Myocyte (in vitro differentiated cells): ENCODE measurements at regions not wholly inside any gene's neighbourhood (a gene's known extent, or its start where the extent isn't known, plus 50 kb on each side); places are given as distances from the start of the nearest gene placed in this dataset.

Source experiments
- DNase-seq: peaks from one replicate; pipeline ENCODE4 v3.0.0-alpha.2; 2012; ENCODE audit warnings: low read depth

- no peak for DNase-seq
These were observed 558.2 kb upstream of the JAG1 start for GRCh38 chr20:11231742-11232648.

- DNase-seq: no peak
These were observed 559.1 kb upstream of the JAG1 start for GRCh38 chr20:11232896-11233295.

DNA sequence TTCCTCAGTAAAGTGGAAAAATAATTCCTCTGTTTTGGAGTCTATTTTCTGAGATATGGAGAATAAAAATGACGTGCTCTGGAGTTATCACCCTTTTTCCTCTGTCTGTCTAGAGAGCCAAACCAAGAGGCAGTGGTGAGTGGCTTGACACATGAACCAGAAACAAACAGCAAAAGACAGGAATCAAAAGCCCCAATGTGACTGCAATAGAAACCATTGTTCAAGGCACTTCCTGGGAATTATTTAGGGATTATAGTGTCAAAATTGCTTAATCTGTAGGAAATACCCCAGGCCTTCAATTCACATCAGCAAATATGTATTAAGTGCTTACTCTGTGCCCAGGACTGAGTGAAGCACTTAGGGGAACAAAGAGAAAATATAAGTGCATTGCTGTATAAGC lies 560.4 kb upstream of the JAG1 start:
- no peak for DNase-seq

DNA sequence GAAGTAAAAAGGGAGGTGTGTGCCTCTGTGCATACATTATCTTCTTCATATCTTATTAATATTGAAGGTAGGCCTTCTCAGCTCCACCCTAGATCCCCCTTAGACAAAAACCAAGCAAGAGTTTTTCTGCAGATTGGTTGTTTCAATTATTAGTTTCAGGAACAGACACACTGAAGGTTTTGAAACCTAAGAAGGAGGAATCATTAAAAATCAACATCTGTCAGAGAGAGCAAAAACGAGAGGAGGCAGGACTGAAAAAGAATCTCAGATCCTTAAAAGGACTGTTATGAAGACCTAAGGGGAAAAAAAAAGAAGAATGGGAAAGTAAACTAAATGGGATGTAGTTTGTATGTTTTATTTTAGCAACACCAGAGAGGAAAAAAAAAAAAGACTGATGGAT lies 560.8 kb upstream of the JAG1 start:
- peak; percentile 16 for DNase-seq

DNA sequence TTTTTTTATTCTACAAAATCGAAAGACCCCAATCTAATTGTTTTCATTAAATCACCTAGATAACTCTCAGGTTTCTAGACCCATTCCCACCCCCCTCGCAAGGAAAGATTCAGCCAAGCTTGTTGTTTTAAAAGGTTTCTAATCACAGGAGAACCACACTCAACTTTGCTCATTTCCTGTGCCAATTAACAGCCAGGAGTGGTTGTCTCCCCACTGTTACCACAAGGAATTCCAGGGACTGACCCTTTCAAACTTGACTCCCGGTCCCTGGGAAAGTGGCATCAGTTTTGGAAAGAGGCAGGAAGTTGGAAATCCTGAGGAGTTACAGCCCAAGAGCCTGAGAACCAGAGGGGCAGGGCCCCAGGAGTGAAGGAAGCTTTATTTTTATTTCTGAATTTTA lies 561.3 kb upstream of the JAG1 start:
- DNase-seq: peak; percentile 71

DNA sequence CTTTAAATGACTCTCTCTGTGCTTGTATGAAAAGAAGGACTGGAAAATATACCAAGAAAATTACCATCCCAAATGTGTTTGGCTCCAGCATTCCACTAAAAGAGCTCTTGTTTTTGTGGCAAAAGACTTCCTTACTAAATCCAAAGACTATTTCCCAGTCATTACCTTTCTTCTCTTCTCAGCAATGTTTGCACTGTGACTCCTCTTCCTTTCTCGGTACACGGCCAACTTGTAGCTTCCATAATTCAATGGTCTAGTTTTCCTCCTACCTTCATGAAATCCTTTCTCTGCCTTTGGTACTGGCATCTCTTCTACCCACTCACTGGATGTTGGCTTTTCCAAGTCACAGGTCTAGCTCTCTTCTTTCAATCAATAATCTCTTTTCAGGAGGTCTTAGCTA lies 568.5 kb upstream of the JAG1 start:
- DNase-seq: no peak

DNA sequence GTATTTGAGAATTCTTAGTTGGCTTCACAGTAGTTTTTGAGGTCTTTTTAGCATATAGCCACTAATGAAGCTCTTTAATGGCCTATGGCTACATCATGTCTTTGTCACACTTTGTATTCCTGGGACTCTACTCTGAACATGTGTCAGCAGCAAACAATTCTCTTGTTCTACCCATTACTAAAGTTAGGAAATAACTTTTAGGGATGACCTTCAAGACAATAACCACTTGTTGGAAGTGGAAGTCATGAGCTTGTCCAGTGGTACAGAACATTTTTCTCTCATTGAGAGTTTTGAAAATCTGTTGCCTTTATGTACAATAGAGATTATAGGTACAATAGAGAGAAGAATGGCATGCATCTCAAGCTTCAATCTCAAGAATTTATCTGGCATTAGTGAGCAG lies 571.6 kb upstream of the JAG1 start:
- DNase-seq: no peak

DNA sequence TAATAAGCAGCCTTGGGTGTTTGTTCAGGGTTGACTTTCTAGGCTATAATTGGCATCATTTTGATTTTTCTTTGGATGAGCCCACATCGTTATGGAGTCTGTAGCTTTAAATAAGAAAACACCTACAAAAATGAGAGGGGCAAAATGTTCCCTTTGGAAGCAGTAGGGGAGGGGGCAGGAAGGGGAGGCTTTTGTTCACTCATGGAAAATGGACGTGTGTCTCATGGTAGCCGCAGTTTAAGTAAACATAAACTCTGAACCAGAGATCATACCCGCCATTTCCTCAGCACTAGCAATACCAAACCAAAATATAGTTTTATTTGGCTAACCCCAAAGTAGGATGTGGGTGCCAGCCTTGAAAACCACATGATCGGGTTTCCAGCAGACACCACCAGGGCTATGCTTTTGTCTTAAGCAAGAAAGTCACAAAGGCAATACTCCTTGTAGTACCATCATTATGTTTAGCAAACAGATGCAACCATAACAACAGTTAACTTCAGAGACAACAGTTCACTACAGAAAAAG lies 572.5 kb upstream of the JAG1 start:
- DNase-seq: peak; percentile 40

- no peak for DNase-seq
These were observed 573.5 kb upstream of the JAG1 start for GRCh38 chr20:11247046-11248010.

- DNase-seq: no peak
These were observed 574.2 kb upstream of the JAG1 start for GRCh38 chr20:11248011-11248409.

- DNase-seq: no peak
These were observed 575.2 kb upstream of the JAG1 start for GRCh38 chr20:11248687-11249638.

GRCh38 chr20:11249683-11250082 lies 575.9 kb upstream of the JAG1 start:
- no peak for DNase-seq

GRCh38 chr20:11252447-11252846 lies 578.6 kb upstream of the JAG1 start:
- no peak for DNase-seq

DNA sequence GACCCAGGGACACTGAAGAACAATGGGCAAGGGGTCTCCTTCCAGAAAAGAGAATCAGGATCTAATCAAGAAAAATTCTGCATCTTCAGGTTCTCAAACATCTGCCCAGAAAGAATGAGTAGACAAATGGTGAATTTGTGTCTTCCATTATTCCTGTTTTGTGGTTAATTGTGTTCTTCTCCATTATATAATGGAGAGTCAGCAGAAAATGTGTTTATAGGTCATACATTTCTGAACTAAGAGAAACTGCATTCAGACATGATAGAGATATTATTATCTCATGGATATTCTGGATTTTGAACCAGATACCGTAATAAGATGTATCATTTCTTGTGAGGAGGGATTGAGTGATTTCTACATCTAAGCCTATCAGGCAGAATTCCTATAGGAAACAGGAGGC lies 581.7 kb upstream of the JAG1 start:
- DNase-seq: no peak

DNA sequence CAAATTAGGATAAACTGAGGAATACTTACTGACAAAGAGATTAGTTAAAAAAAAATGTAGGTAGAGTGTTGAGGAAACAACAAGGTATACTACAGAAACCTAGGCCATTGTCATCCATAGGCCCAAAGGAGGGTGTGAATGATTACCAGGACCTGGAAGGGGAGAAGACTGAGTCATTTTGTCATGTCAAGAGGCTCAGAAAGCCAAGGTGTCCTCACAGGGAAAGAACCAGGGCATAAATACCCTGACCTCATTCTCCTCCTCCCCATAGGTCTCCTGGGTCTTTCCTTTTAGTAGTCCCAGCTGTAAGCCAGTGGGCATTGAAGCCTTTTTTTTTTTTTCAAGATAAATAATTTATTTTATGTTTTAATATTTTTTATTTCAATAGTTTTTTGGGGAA lies 582.1 kb upstream of the JAG1 start:
- no peak for DNase-seq

DNA sequence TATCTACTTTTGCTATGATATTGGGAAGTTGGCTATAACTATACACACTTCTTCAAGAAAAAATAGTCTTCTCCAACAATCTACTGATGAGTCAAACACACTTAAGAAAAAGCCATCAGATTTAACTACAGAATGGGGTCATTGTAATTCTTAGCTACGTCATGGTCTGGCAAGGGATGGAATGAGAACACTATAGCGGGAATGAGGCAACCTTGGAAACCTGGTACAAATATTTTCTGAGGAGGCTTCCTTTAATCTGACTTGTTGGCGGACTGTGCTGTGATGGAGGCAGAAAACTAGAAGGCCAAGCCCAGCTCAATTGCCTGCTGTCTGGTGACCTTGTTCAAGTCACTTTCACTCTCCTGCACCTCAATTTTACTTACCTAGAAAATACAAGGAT lies 586.8 kb upstream of the JAG1 start:
- no peak for DNase-seq

- DNase-seq: peak; percentile 68
These were observed 587.8 kb upstream of the JAG1 start for GRCh38 chr20:11261533-11262000.

DNA sequence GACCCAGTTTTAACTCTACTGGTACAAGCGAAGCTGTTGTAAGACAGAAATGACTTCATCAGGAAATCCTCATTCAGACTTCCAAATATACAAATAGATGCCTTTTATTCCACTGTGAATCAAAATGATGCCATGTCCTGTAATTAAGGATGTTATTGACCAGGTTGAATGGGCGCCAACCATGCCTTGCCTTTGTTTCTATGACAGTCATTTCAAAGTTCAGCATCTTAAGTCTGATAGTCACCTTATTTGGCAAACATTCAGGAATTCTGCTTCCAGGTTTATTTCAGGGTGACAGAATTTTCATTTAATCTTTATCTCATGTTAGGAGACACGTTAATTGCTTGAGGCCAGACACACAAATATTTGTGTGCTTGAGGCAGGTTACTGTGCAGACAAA lies 592.8 kb upstream of the JAG1 start:
- no peak for DNase-seq

DNA sequence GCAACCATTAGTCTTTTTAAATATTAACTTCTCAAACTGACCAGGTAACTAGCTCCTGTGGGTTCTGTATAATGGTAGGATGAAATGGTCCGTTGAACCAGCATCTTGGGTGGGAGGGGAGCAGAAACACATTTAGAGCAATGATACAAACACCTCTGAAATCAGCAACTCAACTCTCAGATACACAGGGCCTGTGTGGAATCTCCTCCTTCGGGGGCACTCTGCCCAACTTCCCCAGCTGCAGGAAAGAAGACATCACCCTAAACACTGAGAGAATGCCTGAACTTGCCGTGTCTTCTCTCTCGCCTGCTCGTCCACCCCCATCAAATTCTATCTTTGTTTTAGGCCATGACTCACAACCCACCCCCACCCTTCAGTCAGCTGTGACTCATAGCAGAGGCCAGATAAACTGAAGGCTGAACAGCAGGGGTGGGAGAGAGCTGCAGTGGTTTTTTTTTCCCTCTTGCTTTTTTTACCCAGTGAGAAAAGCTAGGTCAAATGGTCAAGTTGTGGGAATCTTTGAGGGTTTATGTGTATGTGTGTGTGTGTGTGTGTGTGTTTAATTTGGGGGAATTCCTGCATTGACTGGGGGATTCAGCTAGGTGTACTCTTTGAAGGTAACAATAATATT lies 593.4 kb upstream of the JAG1 start:
- peak; percentile 95 for DNase-seq

DNA sequence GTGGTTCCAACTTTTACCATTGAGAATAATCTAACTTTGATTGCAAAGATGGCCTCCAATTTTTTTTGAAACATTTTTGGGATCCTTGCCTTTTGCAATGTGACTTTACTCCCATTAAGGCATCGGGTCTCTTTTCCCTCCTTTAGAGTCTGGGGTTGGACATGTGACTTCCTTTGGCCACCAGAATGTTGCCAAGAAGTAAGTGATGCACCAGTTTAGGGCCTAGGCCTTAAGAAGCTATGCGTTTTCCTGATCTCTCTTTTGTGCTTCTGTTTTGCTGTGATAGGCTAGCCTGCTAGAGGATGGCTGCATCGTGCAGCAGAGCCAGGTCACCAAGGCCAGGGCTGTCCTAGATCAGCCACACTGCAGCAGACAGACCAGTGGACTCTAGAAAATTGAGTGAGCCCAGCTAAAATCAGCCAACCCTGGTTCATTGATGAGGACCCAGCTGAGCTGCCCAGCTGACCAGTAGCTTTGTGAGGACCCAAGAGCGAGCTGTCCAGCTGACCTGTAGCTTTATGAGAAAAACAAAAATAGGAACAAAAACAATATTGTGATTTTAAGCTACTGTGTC lies 594.0 kb upstream of the JAG1 start:
- no peak for DNase-seq
